Dedifferentiated amniotic fluid mesenchymal stem cell (primary cell): ENCODE measurements at regions not wholly inside any gene's neighbourhood (a gene's known extent, or its start where the extent isn't known, plus 50 kb on each side); places are given as distances from the start of the nearest gene placed in this dataset.
A peak's percentile ranks its signal among the peaks of the same experiment; 100 is the strongest.

ENCODE experiments used
- DNase-seq: peaks from one replicate; pipeline ENCODE4 v3.0.0-alpha.2; 2016; ENCODE audit errors: extremely low spot score

DNA sequence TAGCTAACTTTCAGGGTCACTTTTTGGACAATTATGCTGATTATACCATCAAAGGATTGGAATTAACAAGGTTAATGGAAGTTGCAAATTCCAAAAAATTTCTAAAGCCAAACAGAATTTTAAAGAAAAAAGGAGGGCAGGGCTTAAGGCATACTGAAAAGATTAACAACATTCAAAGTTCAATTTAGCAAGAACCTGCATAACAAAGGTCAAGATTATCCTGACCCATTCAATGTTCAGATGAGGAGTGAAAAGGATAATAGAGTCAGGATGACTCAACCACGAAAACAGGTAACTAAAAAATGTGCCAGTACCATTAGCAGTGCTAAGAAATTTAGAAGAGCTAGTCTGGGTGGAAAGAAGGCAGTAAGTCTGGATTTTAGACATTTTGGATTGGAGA, 139.8 kb upstream of the HNMT start:
- no peak for DNase-seq

DNA sequence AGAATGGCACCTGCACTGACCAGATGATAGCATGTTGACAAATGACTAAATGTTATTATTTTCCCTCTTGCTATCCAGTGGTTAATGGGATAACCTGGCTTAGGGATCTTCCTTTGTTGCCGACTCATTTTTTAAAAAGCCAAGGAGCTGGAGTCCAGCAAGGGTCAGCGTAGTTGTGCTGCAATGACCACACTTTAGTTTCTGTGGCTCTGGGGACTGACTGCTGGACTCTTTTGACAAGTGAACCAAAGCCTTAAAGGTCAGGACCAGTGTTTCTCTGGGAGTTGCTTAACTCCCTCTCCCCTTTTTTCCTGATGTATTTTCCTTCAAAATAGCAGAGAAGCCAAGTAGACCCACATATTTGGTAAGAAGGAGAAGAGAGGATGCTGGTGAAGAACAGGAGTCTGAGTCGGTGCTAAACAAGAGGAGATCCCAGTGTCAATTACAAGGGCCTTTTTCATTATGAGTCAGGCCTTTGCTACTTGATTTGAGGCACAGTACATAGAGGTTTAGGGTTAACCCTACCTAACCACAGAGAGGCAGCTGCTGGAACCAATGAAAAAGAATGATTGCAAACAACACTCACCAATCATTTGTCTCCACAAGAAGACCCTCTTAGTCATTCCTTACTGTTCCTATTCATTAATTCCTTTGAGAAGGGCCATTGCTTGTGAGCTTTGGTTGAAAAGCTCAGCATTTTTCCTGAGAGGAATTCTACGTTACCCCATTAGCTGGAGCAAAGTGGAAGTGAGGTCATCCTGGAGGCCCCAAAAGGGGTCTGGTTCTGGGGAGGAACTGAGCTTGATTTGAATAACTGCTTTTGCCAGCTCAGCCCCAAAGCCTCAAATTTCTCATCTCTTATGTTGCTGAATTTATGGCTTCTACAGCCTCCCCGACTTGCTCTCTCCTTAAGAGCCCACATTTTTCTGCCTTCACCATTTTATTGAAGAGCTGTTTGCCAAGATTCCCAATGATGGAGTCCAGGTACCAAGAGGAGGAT, 137.6 kb upstream of the HNMT start:
- DNase-seq: no peak

DNA sequence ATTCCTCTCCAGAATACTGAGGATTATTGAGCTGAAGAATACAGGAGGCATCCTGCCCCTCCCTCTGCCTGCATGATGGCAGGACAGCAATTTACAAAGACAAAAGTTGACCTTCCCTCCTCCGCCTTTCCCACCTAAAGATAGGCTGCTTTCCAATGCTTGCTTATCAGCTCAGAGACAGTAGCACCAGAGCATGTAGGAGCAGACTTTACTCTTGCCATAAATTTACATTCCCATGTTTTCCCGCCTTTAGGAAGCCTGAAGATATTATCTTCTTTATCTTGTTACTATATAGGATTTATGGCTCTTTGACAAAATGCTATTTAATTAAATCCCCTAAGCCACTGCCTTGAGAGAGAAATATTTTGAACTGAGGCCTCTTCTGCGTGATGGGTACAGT, 135.6 kb upstream of the HNMT start:
- DNase-seq: no peak

DNA sequence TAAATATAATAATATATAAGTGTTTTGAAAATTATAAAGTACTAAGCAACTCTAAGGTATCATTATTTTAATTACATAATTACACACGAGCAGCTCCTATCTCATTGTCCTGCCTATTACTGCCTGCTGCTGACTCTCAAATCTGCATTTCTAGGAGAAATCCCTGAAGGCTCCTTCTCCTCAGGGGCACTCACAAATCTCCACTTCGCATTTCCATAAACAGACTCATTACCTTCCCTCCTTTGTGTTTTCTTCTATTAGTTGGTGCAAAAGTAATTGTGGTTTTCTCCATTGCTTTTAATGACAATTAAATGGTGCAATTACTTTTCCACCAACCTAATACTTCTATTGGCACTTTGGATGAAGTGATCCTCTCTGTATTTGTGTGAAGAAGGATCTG, 135.0 kb upstream of the HNMT start:
- no peak for DNase-seq

DNA sequence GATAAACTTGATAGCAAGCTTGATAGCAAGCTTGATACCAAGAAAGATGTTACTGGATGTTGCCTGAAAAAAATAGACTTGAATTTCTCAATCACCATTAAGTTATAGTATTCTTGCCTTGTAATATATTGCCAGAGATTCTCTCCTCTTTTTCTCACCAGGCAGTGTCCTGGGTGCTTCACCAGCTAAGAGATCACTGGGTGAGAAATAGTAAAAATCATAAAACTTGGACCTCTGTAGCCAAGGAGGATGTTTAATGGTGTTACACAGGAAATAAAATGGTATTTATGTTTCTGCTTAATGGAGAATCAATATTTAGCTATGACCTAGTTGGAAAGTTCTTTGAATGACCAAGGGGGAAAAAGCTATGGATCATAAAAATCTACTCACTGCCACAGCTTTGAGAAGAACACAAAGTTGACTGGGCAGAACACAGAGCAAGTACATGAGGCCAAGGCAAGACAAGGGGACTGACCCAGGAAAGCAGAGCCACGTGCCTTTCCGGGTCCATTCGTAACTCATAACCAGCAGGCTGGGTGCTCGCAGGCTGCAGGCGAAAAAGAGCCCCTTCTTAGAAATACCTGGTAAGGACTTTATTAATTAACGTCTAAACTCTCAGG, 129.4 kb upstream of the HNMT start:
- no peak for DNase-seq

DNA sequence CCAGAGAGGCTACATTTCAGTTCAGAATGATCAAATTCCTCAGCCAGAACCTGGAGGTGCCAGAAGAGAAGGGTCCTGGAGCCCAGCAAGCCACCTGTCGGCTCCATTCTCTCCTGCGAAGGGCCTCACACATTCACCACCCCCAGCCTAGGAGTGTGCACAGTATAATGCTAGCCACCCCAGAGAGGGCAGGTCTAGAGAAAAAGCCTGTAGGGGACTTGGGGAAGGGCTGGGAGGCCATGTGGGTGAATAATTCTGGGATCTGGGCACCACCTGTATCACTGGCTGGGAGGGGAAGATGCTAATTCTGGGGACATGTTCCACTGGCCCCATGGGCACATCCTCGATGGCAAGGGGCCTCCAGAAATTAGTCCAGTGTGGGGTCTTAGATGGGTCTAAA, 127.6 kb upstream of the HNMT start:
- no peak for DNase-seq

DNA sequence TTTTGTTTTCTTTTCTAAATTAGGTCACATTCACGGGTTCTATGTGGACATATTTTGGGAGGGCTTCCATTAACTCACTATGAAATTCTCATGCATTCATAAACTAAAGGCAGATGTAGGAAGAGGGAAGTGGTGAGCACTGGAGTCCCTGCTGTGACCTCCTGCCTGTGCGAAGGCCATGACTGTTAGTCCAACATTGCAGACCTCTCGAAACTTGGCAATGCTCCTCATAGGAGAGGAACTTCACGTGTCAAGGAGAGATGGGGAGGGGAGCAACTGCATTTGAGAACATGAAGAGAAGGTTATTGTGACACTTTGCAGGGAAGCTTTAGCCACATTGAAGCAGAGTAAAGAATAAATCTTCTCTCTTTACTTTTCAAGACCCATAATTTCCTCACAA, 126.4 kb upstream of the HNMT start:
- no peak for DNase-seq

DNA sequence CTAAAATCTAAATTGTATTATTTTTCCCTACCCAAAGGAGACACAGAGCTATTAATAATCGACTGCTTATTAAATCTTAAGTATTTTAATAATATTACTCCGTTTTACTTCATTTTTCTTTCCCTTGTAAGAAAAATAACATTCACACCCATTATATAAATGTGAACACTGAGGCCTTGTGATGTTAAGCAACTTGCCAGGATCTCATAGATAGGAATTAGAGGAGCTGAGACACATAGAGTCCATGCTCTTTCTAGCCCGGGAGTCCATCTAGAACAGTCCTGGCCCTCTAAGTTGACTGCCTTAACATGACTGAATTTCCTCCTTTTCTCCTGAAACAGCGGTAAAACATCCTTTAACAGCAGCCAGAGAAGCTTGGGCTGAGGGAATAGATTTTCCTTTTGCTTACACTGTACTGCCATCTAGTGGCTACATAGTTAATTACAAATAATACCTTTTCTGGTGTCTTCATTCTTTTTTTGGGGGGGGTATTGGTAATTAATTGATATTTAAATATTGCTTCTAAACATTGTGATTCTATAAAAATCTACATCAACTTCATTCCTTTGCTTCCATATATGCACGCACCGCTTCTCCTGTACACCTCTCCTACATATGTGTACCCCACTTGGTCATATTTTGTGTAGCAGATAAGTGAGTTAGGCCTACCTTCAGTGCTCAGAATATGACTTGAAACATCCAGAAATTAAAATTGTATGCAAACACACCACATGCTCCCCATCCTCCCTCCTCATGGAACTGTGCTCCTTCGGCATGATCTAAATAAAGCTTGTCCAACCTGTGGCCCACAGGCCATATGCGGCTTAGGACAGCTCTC, 125.8 kb upstream of the HNMT start:
- peak; percentile 56 for DNase-seq

DNA sequence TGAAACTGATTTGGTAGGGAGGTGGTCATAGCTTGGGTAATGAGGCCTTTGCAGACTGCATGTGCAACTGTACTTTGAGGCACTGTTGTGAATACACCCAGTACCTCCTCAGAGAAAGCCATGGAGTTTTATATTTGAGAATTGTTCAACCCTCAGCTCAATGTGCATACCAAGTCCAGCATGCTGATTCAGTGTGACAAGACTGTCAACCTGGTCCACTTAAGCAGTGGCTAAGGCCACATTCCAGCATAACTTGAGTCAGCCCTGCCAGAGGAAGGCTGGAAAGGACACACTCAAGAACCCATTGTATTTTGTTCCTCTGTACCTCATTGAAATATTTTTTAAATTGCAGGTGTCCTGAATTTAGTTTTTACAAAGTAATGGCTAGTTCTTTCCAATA, 121.8 kb upstream of the HNMT start:
- DNase-seq: no peak

DNA sequence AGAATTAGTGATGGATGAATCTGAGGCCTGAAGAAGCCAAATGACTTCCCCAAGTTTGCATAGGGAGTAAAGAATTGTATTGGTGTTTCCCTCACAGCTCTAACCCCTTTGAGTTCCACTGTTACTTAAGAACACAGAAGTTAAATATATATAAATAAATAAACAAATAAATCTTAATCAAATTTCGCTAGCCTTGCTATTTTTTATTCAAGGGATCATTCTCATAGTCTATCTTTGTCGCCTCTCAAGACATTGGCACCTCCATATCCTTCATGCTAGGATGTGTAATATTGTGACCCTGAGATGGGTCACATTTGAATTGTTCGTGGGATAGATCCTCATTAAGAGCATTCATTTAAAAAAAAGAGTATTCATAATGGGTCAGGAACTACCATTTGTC, 121.3 kb upstream of the HNMT start:
- no peak for DNase-seq

DNA sequence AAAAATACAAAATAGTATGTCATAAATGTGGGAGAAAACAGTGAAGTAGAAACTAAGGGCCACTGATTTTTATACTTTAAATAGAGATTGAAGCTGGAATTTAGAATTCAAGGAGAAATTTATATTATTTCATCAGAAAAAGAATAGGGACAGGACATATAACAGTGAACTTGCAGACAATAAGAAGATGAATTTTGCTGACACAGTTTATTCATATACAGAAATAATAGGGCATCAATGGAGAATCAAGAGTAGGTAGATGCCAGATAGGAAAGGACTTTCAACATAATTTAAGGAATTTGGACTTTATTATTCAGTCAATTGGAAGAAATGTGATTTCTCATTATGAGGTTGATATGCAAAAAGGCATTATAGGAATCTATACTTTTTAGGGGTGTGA, 118.9 kb upstream of the HNMT start:
- no peak for DNase-seq

DNA sequence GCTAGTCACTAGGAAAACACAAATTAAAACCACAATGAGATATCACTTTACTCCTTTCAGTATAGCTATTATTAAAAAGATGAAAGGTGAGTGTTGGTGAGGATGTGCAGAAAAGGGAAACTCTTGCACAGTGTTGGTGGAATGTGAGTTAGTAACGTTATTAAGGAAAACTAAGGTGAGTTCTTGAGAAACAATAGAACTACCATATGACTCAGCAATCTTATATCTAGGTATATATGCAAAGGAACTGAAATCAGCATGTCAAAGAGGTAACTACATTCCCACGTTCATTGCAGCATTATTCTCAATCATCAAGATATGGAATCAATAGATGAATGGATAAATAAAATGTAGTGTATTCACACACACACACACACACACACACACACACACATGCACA, 117.3 kb upstream of the HNMT start:
- DNase-seq: no peak

DNA sequence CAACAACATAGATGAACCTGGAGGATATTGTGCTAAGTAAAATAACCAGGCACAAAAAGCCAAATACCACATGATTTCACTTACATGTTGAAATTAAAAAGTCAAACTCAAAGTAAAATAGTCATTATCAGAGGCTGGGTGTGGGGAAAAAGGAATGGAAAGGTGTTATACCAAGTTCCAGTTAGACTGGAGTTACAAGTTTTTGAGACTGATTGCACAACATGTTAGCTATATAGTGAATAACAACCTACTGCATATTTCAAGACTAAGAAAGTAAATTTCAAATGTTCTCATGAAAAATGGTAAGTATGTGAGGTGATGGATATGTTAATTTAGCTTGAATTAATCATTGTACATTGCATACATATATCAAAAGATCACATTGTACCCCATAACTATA, 116.8 kb upstream of the HNMT start:
- no peak for DNase-seq

DNA sequence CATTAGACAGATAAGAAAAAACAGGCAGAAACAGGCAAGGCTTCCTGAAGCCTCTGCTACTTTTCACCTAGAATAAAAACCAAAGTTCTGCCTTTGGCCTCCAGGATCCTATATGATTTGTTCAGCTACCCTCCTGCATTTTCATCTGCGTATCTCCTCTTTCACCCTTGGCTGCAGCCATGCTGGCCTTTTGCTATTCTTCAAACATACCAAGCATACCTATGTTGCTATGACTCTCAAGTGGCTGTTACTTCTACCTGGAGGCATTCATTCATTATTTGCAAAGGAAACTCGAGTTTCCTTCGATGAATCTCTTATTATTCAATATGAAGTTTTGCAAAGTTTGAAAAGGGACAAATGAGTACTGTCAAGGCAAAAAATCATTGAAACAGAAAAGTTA, 106.4 kb upstream of the HNMT start:
- no peak for DNase-seq

DNA sequence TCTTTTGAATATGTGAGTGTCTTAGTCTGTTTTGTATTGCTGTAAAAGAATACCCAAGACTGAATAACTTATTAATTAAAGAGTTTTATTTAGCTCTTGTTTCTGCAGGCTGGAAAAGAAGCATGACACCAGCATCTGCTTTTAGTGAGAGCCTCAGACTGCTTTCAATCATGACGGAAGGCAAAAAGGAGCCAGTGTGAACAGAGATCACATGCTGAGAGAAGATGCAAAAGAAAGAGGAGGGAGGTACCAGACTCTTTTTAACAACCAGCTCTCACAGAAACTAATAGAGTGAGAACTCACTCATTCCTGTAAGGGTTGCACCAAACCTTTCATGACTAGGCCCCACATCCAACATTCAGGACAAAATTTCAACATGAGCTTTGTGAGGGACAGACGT, 101.6 kb upstream of the HNMT start:
- no peak for DNase-seq

DNA sequence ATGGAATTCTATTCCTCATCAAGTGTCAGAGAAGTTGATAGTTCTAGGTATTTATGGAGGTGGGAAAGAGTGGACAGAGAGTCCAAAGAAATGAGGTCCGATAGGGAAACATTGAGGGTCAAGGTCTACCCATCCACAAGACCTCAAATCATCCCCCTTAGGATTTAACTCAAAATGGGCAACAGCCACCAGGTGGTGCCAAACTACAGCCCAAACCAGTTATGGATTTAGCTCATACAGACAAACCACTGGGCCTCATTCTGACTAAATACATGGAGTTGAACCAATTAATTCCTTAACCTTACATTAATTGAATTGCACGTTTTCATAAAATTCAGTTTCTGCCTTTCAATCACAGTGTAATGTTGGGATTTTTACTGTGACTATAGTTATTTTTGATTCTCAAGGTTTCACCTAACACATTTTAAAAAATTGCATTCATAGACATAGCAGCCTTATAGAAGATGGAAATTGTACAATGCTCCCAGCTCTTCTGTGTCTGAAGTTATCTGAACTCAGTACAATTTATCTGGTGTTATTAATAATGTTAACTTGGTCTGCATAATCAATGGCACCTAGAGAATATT, 98.2 kb upstream of the HNMT start:
- DNase-seq: no peak

DNA sequence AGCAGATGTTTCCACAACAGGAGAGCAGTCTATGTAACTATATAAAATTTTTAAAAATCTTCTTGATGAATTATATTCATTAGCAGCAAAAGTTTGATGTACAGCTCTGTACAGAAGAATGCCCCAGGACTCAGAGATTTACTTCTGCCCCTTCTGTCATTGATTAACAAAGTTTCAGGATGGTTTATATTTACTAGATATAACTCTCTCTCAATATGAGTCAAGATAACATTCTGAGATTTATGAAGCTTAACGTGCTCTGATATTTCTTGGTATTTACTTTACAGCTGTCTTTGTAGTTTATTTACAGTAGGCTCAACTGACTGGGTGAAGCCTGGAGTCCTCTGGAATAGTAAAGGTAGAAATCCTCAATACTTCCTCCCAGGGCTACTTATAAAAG, 93.6 kb upstream of the HNMT start:
- DNase-seq: no peak

DNA sequence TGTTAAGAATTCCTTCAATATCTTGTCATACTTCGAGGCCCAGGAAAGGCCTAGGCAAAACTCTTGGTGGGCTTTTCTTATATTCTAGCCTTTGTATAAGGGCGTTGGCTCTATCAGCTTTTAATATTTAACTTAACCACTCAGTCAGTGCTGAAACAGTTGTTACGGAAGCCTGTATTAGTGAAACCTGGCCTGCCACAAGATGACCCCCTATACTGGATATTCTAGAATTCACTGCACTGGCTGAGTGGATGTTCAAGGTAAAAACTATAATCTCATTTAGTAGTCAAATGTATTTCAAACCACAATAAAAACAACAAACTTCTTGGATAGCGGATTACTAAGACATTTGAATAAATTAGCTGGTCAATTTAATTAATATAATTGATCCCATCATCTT, 91.7 kb upstream of the HNMT start:
- DNase-seq: no peak

DNA sequence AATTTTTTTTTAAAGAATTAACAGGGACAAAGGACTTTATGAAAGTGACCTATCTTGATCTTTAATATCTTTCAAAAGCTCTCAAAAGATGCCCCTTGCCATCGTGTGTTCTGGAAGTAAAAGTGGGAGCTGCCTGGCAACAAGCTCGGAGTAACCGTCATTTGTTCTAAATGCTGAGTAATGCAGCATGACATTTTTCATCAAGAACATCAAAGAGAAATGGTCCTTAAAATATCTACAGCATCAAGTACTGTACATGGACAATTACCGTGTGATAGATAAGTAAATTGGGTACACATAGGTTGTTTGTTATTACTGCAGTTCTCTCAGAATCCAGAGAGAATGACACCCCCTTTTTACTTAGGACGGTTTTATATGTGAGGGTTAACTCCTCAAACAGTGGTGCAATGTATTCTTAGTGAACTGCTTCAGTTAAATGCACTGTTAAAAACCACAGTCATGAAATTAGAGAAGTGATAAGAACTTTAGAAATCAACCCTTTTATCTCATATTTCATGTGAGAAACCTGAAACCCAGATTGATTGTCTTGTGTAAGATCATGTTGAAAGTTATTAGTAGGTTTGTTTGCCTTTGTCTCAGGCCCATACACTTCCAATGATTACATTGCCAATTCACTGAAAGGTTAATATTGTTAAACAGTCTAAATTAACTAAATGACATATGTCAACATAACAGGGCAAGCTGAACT, 90.6 kb upstream of the HNMT start:
- DNase-seq: no peak

DNA sequence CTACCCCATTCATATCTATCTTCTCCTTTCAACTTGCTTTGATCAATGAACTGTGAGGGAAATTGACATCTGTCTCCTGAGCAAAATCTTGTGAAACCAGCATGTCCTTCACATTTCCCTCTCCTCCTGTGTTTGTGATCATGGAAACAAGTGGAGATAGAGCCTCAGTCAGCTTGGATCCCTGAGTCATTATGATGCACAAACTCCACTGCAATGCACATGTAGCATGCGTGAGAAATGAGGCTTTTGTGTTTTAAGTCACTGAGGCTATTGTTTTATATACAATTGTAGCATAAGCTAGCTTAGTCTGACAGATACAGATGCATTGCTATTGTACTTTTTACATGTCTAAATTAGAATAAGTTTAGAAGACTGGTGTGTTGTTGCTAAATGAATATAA, 85.2 kb upstream of the HNMT start:
- DNase-seq: no peak

DNA sequence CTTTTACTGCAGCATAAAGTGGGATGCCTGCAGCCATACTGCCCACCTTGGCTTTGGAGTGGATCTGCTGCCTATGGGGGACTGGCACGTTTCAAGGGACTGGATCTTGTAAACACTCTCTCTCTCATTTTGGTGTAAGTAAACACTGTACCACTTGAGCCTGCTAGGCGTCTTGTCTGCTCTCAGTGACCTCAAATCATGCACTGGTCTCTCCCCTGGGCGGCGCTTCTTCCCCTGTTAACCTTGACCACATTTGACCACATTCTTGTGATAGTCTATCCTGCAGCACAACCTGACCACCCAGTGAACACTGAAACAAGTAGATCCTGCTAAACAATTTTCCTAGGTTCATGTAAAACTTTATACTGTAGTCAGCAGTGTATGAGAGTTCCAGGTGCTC, 82.6 kb upstream of the HNMT start:
- no peak for DNase-seq
